GM23338 (cell line): ENCODE measurements at regions not wholly inside any gene's neighbourhood (a gene's known extent, or its start where the extent isn't known, plus 50 kb on each side); places are given as distances from the start of the nearest gene placed in this dataset.

Experiments
- ATAC-seq: fragments of 200-7000 bp; cut with Tn5 transposase; 3 replicates; pipeline ENCODE4 v1.9.1; 2020
- DNase-seq: peaks from one replicate; pipeline ENCODE4 v3.0.0-alpha.2; 2015; ENCODE audit warnings: low spot score
- H2AFZ ChIP-seq: fragments of 200-600 bp; sonication (generic); 2 replicates; pipeline ENCODE4 v1.8.0; 2016; ENCODE audit warnings: antibody characterized with exemption, mild to moderate bottlenecking, moderate library complexity
- H3F3A ChIP-seq: fragments of 200-600 bp; sonication (generic); replicated peaks from 2 replicates; pipeline ENCODE4 v1.8.0; 2017; ENCODE audit warnings: antibody characterized with exemption, mixed run types, low read depth
- H3K27ac ChIP-seq: fragments of 200-600 bp; sonication (generic); 2 replicates; pipeline ENCODE4 v1.6.1; 2016; ENCODE audit warnings: low read depth
- H3K27me3 ChIP-seq: fragments of 200-600 bp; sonication (generic); 2 replicates; pipeline ENCODE4 v1.8.0; 2016; ENCODE audit warnings: mild to moderate bottlenecking, mixed run types, moderate library complexity; ENCODE audit not compliant: insufficient read depth
- H3K36me3 ChIP-seq: fragments of 200-600 bp; sonication (generic); 2 replicates; pipeline ENCODE4 v1.8.0; 2016; ENCODE audit warnings: mild to moderate bottlenecking; ENCODE audit not compliant: insufficient read depth
- H3K4me1 ChIP-seq: fragments of 200-600 bp; sonication (generic); 2 replicates; pipeline ENCODE4 v1.8.0; 2016; ENCODE audit warnings: mild to moderate bottlenecking, moderate library complexity; ENCODE audit not compliant: insufficient read depth
- H3K4me2 ChIP-seq: fragments of 200-600 bp; sonication (generic); 2 replicates; pipeline ENCODE4 v1.7.1; 2017; ENCODE audit warnings: mixed run types
- H3K4me3 ChIP-seq: fragments of 200-600 bp; sonication (generic); 2 replicates; pipeline ENCODE4 v1.6.1; 2016; ENCODE audit warnings: mixed run types
- H3K79me2 ChIP-seq: fragments of 200-600 bp; sonication (generic); replicated peaks from 2 replicates; pipeline ENCODE4 v1.8.0; 2017; ENCODE audit warnings: mild to moderate bottlenecking; ENCODE audit not compliant: insufficient read depth
- H3K9me2 ChIP-seq: fragments of 200-600 bp; sonication (generic); 2 replicates; pipeline ENCODE4 v1.8.0; 2017; ENCODE audit not compliant: insufficient read depth
- H4K20me1 ChIP-seq: fragments of 200-600 bp; sonication (generic); replicated peaks from 2 replicates; pipeline ENCODE4 v1.8.0; 2017; ENCODE audit warnings: mild to moderate bottlenecking; ENCODE audit not compliant: insufficient read depth
- H3K27ac Mint-ChIP-seq: 2 replicates; pipeline ENCODE4 v1.8.0; 2020; ENCODE audit warnings: inconsistent platforms, mild to moderate bottlenecking, moderate library complexity, mixed read lengths
- H3K27me3 Mint-ChIP-seq: 3 replicates; pipeline ENCODE4 v1.8.0; 2022; ENCODE audit warnings: low read depth, mild to moderate bottlenecking, moderate library complexity, mixed read lengths, inconsistent platforms; ENCODE audit not compliant: insufficient read depth, poor library complexity
- H3K36me3 Mint-ChIP-seq: 3 replicates; pipeline ENCODE4 v1.8.0; 2021; ENCODE audit warnings: low read depth, mild to moderate bottlenecking, inconsistent platforms, moderate library complexity, mixed read lengths
- H3K4me1 Mint-ChIP-seq: 3 replicates; pipeline ENCODE4 v1.8.0; 2020; ENCODE audit warnings: mild to moderate bottlenecking, inconsistent platforms, mixed read lengths
- H3K4me3 Mint-ChIP-seq: 3 replicates; pipeline ENCODE4 v1.8.0; 2021; ENCODE audit warnings: moderate library complexity, mild to moderate bottlenecking, inconsistent platforms, mixed read lengths
- H3K9me3 Mint-ChIP-seq: 3 replicates; pipeline ENCODE4 v1.8.0; 2020; ENCODE audit warnings: moderate library complexity, mild to moderate bottlenecking, inconsistent platforms, mixed read lengths
- CREB1 ChIP-seq: fragments of 250-450 bp; sonication (Bioruptor Pico); IDR thresholded peaks from 2 replicates; pipeline ENCODE4 v1.5.0; 2020; ENCODE audit warnings: low read depth, mild to moderate bottlenecking, moderate library complexity
- ZNF114 ChIP-seq: fragments of 250-450 bp; sonication (Bioruptor Pico); IDR thresholded peaks from 2 replicates; pipeline ENCODE4 v1.5.0; 2020; ENCODE audit warnings: mild to moderate bottlenecking, moderate library complexity
- TF ChIP-seq, protein P1 (sequence below): IDR thresholded peaks from one replicate; pipeline ENCODE4 v1.6.1; 2018; ENCODE audit warnings: antibody characterized with exemption; ENCODE audit not compliant: unreplicated experiment
- TF ChIP-seq, protein P2 (sequence below): IDR thresholded peaks from 2 replicates; pipeline ENCODE4 v1.6.1; 2016; ENCODE audit warnings: antibody characterized with exemption
- TF ChIP-seq, protein P3 (sequence below), 2 experiments: fragments of 200-600 bp in 1 of 2; sonication (generic) in 1 of 2; conservative IDR thresholded peaks; 2 replicates each; pipeline versions ENCODE4 v1.5.1 to v1.6.1; 2016 to 2017; ENCODE audit warnings: antibody characterized with exemption in 2 of 2, low read depth in 2 of 2, mild to moderate bottlenecking in 2 of 2, moderate library complexity in 1 of 2
- TF ChIP-seq, protein P4 (sequence below): fragments of 250-450 bp; sonication (Bioruptor Pico); IDR thresholded peaks from 2 replicates; pipeline ENCODE4 v1.5.0; 2020; ENCODE audit warnings: mild to moderate bottlenecking, moderate library complexity

DNA sequence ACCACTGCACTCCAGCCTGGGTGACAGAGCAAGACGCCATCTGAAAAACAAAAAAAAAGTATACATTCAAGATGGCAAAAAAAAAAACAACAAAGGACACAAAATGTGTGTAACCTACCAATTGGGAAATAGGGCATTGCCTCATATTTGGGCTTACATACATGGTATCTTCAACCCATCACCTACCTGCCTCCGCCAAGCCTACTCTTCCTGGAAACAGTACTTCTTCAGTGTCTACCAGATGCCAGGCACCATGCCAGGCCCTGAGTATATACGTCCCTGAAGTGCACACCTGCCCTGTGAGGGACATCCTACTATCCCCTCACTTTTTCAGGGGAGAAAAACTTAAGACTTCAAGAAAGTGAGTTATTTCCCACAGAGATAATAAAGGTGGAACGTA, 160.2 kb downstream of the TOMM20 start (continued):
- TF ChIP-seq, protein P1, sequence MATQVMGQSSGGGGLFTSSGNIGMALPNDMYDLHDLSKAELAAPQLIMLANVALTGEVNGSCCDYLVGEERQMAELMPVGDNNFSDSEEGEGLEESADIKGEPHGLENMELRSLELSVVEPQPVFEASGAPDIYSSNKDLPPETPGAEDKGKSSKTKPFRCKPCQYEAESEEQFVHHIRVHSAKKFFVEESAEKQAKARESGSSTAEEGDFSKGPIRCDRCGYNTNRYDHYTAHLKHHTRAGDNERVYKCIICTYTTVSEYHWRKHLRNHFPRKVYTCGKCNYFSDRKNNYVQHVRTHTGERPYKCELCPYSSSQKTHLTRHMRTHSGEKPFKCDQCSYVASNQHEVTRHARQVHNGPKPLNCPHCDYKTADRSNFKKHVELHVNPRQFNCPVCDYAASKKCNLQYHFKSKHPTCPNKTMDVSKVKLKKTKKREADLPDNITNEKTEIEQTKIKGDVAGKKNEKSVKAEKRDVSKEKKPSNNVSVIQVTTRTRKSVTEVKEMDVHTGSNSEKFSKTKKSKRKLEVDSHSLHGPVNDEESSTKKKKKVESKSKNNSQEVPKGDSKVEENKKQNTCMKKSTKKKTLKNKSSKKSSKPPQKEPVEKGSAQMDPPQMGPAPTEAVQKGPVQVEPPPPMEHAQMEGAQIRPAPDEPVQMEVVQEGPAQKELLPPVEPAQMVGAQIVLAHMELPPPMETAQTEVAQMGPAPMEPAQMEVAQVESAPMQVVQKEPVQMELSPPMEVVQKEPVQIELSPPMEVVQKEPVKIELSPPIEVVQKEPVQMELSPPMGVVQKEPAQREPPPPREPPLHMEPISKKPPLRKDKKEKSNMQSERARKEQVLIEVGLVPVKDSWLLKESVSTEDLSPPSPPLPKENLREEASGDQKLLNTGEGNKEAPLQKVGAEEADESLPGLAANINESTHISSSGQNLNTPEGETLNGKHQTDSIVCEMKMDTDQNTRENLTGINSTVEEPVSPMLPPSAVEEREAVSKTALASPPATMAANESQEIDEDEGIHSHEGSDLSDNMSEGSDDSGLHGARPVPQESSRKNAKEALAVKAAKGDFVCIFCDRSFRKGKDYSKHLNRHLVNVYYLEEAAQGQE: no peak
- no peak for TF ChIP-seq CREB1 (CRISPR knock-in tag)
- TF ChIP-seq, protein P2, sequence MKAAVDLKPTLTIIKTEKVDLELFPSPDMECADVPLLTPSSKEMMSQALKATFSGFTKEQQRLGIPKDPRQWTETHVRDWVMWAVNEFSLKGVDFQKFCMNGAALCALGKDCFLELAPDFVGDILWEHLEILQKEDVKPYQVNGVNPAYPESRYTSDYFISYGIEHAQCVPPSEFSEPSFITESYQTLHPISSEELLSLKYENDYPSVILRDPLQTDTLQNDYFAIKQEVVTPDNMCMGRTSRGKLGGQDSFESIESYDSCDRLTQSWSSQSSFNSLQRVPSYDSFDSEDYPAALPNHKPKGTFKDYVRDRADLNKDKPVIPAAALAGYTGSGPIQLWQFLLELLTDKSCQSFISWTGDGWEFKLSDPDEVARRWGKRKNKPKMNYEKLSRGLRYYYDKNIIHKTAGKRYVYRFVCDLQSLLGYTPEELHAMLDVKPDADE: no peak

DNA sequence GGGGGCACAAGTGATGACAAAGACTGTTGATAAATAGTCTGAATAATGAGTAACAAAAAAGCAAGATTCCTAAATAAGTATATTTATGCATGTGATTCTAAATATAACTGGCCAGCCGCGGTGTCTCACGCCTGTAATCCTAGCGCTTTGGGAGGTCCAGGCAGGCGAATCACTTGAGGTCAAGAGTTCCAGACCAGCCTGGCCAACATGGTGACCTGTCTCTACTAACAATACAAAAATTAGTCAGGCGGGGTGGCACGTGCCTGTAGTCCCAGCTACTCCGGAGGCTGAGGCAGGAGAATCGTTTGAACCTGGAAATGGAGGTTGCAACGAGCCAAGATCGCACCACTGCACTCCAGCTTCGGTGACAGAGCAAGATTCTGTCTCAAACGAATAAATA, 161.5 kb downstream of the TOMM20 start:
- no peak overlapping the region for H3K4me2 ChIP-seq
- H3K79me2 ChIP-seq: no peaks in the 10 kb centered on the region
- H4K20me1 ChIP-seq: no peaks in the 10 kb centered on the region
- Mint-ChIP-seq H3K4me3 (no peak overlapping the region), H3K36me3 (no peaks in the 10 kb centered on the region), H3K27ac (no peak overlapping the region), H3K4me1 (peaks cover 38% of the 10 kb centered on the region), H3K9me3 (no peaks in the 10 kb centered on the region), H3K27me3 (peaks cover 7% of the 10 kb centered on the region)
- H3F3A ChIP-seq: peaks cover 7% of the 10 kb centered on the region; the same call in 1 of the 2 replicates
- no peak overlapping the region for H3K27ac ChIP-seq
- H2AFZ ChIP-seq: no peak overlapping the region
- no peaks in the 10 kb centered on the region for H3K9me2 ChIP-seq
- peaks cover 19% of the 10 kb centered on the region for H3K4me1 ChIP-seq
- no peaks in the 10 kb centered on the region for H3K36me3 ChIP-seq
- no peak overlapping the region for H3K4me3 ChIP-seq
- H3K27me3 ChIP-seq: no peaks in the 10 kb centered on the region
- DNase-seq (no peak), ATAC-seq (no peak)
- TF ChIP-seq ZNF114 (CRISPR knock-in tag): no peak
- TF ChIP-seq, protein P3, sequence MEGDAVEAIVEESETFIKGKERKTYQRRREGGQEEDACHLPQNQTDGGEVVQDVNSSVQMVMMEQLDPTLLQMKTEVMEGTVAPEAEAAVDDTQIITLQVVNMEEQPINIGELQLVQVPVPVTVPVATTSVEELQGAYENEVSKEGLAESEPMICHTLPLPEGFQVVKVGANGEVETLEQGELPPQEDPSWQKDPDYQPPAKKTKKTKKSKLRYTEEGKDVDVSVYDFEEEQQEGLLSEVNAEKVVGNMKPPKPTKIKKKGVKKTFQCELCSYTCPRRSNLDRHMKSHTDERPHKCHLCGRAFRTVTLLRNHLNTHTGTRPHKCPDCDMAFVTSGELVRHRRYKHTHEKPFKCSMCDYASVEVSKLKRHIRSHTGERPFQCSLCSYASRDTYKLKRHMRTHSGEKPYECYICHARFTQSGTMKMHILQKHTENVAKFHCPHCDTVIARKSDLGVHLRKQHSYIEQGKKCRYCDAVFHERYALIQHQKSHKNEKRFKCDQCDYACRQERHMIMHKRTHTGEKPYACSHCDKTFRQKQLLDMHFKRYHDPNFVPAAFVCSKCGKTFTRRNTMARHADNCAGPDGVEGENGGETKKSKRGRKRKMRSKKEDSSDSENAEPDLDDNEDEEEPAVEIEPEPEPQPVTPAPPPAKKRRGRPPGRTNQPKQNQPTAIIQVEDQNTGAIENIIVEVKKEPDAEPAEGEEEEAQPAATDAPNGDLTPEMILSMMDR (conservative IDR thresholded peaks at IDR 0.05; ENCODE audit: low read depth in 2 of 2): no peak
- TF ChIP-seq, protein P4, sequence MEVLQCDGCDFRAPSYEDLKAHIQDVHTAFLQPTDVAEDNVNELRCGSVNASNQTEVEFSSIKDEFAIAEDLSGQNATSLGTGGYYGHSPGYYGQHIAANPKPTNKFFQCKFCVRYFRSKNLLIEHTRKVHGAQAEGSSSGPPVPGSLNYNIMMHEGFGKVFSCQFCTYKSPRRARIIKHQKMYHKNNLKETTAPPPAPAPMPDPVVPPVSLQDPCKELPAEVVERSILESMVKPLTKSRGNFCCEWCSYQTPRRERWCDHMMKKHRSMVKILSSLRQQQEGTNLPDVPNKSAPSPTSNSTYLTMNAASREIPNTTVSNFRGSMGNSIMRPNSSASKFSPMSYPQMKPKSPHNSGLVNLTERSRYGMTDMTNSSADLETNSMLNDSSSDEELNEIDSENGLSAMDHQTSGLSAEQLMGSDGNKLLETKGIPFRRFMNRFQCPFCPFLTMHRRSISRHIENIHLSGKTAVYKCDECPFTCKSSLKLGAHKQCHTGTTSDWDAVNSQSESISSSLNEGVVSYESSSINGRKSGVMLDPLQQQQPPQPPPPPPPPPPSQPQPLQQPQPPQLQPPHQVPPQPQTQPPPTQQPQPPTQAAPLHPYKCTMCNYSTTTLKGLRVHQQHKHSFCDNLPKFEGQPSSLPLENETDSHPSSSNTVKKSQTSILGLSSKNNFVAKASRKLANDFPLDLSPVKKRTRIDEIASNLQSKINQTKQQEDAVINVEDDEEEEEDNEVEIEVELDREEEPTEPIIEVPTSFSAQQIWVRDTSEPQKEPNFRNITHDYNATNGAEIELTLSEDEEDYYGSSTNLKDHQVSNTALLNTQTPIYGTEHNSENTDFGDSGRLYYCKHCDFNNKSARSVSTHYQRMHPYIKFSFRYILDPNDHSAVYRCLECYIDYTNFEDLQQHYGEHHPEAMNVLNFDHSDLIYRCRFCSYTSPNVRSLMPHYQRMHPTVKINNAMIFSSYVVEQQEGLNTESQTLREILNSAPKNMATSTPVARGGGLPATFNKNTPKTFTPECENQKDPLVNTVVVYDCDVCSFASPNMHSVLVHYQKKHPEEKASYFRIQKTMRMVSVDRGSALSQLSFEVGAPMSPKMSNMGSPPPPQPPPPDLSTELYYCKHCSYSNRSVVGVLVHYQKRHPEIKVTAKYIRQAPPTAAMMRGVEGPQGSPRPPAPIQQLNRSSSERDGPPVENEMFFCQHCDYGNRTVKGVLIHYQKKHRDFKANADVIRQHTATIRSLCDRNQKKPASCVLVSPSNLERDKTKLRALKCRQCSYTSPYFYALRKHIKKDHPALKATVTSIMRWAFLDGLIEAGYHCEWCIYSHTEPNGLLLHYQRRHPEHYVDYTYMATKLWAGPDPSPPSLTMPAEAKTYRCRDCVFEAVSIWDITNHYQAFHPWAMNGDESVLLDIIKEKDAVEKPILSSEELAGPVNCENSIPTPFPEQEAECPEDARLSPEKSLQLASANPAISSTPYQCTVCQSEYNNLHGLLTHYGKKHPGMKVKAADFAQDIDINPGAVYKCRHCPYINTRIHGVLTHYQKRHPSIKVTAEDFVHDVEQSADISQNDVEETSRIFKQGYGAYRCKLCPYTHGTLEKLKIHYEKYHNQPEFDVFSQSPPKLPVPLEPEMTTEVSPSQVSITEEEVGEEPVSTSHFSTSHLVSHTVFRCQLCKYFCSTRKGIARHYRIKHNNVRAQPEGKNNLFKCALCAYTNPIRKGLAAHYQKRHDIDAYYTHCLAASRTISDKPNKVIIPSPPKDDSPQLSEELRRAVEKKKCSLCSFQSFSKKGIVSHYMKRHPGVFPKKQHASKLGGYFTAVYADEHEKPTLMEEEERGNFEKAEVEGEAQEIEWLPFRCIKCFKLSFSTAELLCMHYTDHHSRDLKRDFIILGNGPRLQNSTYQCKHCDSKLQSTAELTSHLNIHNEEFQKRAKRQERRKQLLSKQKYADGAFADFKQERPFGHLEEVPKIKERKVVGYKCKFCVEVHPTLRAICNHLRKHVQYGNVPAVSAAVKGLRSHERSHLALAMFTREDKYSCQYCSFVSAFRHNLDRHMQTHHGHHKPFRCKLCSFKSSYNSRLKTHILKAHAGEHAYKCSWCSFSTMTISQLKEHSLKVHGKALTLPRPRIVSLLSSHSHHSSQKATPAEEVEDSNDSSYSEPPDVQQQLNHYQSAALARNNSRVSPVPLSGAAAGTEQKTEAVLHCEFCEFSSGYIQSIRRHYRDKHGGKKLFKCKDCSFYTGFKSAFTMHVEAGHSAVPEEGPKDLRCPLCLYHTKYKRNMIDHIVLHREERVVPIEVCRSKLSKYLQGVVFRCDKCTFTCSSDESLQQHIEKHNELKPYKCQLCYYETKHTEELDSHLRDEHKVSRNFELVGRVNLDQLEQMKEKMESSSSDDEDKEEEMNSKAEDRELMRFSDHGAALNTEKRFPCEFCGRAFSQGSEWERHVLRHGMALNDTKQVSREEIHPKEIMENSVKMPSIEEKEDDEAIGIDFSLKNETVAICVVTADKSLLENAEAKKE (CRISPR knock-in tag): no peak
- TF ChIP-seq, protein P2: no peak
- TF ChIP-seq, protein P1: no peak
